ENCODE measurements at regions not wholly inside any gene's neighbourhood (a gene's known extent, or its start where the extent isn't known, plus 50 kb on each side); places are given as distances from the start of the nearest gene placed in this dataset.

- ChIA-PET POLR2A (interaction anchor here in 1 of 2 donors (0.6 kb wide), 1 partner anchor 1281 kb away, joined by 4 read pairs; no protein-coding TSS in a partner anchor), CTCF (no interaction called here)
- no peak overlapping the region for H3K27ac ChIP-seq (ENCODE audit: low read length)
- H3K36me3 ChIP-seq (ENCODE audit: control insufficient read depth in 2 of 2, extremely low read depth in 1 of 2, insufficient read depth in 1 of 2, low read length in 1 of 2): no peaks in the 10 kb centered on the region
- WGBS (ENCODE audit: insufficient coverage): no CpG with 5 or more reads among the region's 1 CpG
- ATAC-seq (replicated peaks in 1 of 4): no peak
- no peak overlapping the region for H3K4me3 Mint-ChIP-seq
- no peak for DNase-seq
- H3K27me3 ChIP-seq (replicated peaks in 1 of 2; ENCODE audit: control insufficient read depth in 2 of 2, extremely low read depth in 1 of 2, insufficient read depth in 2 of 2, low read length in 1 of 2): no peaks in the 10 kb centered on the region
- H3K9me3 Mint-ChIP-seq: no peaks in the 10 kb centered on the region
- H3K27ac Mint-ChIP-seq: no peak overlapping the region
- no peaks in the 10 kb centered on the region for H3K4me1 ChIP-seq (ENCODE audit: control insufficient read depth in 1 of 2, extremely low read depth in 1 of 2, insufficient read depth in 2 of 2, low read length in 2 of 2)
- no peaks in the 10 kb centered on the region for H3K36me3 Mint-ChIP-seq
- H3K9me3 ChIP-seq: no peaks in the 10 kb centered on the region
- peaks cover 0 to 9% (median 0%) of the 10 kb centered on the region in 3 donors for H3K4me1 Mint-ChIP-seq
- peaks cover 3 to 4% of the 10 kb centered on the region in 2 donors for H3K27me3 Mint-ChIP-seq
- H3K4me3 ChIP-seq (ENCODE audit: control insufficient read depth in 1 of 2, extremely low read depth in 1 of 2, low read length in 1 of 2): no peak overlapping the region
Measured at GRCh38 chr1:198444792-198445191, 95.7 kb downstream of the ATP6V1G3 start.

- POLR2A ChIA-PET: interaction anchor here in 1 of 2 donors (0.6 kb wide), 1 partner anchor 91 kb away, joined by 3 read pairs; no protein-coding TSS in a partner anchor
- no peaks in the 10 kb centered on the region for H3K9me3 Mint-ChIP-seq
- H3K9me3 ChIP-seq: no peaks in the 10 kb centered on the region
- CTCF ChIA-PET: no interaction called here
- no peaks in the 10 kb centered on the region for H3K4me1 ChIP-seq (ENCODE audit: control insufficient read depth in 1 of 2, extremely low read depth in 1 of 2, insufficient read depth in 2 of 2, low read length in 2 of 2)
- no peaks in the 10 kb centered on the region for H3K36me3 ChIP-seq (ENCODE audit: control insufficient read depth in 2 of 2, extremely low read depth in 1 of 2, insufficient read depth in 1 of 2, low read length in 1 of 2)
- H3K27me3 ChIP-seq (replicated peaks in 1 of 2; ENCODE audit: control insufficient read depth in 2 of 2, extremely low read depth in 1 of 2, insufficient read depth in 2 of 2, low read length in 1 of 2): no peaks in the 10 kb centered on the region
- no peak overlapping the region for H3K4me3 ChIP-seq (ENCODE audit: control insufficient read depth in 1 of 2, extremely low read depth in 1 of 2, low read length in 1 of 2)
- H3K4me1 Mint-ChIP-seq: peaks cover 0 to 4% (median 0%) of the 10 kb centered on the region in 3 donors
- H3K27me3 Mint-ChIP-seq: peaks cover 3 to 4% of the 10 kb centered on the region in 2 donors
- H3K27ac ChIP-seq (ENCODE audit: low read length): no peak overlapping the region
- WGBS (ENCODE audit: insufficient coverage): 100% methylated on average over 2 of the region's 5 CpGs
- ATAC-seq (replicated peaks in 1 of 4) (no peak), DNase-seq (no peak)
- no peak overlapping the region for H3K27ac Mint-ChIP-seq
- no peaks in the 10 kb centered on the region for H3K36me3 Mint-ChIP-seq
- H3K4me3 Mint-ChIP-seq: no peak overlapping the region
Measured at GRCh38 chr1:198443365-198444233, 96.9 kb downstream of the ATP6V1G3 start.

GRCh38 chr1:198440842-198441241, 99.6 kb downstream of the ATP6V1G3 start:
- POLR2A ChIA-PET: no interaction called here
- no peak for DNase-seq
- WGBS (ENCODE audit: insufficient coverage): 82% methylated on average over 3 of the region's 6 CpGs
- CTCF ChIA-PET: no interaction called here
- Histone ChIP-seq H3K27ac (ENCODE audit: low read length) (no peak overlapping the region), H3K4me3 (ENCODE audit: control insufficient read depth in 1 of 2, extremely low read depth in 1 of 2, low read length in 1 of 2) (no peak overlapping the region), H3K9me3 (no peaks in the 10 kb centered on the region), H3K36me3 (ENCODE audit: control insufficient read depth in 2 of 2, extremely low read depth in 1 of 2, insufficient read depth in 1 of 2, low read length in 1 of 2) (no peaks in the 10 kb centered on the region), H3K4me1 (ENCODE audit: control insufficient read depth in 1 of 2, extremely low read depth in 1 of 2, insufficient read depth in 2 of 2, low read length in 2 of 2) (no peaks in the 10 kb centered on the region), H3K27me3 (replicated peaks in 1 of 2; ENCODE audit: control insufficient read depth in 2 of 2, extremely low read depth in 1 of 2, insufficient read depth in 2 of 2, low read length in 1 of 2) (no peaks in the 10 kb centered on the region)
- Mint-ChIP-seq H3K27me3 (peaks cover 2 to 4% of the 10 kb centered on the region in 2 donors), H3K4me1 (no peaks in the 10 kb centered on the region), H3K36me3 (no peaks in the 10 kb centered on the region), H3K4me3 (no peak overlapping the region), H3K27ac (no peak overlapping the region), H3K9me3 (no peaks in the 10 kb centered on the region)
- no peak for ATAC-seq (replicated peaks in 1 of 4)

- no peaks in the 10 kb centered on the region for H3K27me3 Mint-ChIP-seq
- no peak for DNase-seq
- ChIA-PET POLR2A (no interaction called here), CTCF (no interaction called here)
- no peaks in the 10 kb centered on the region for H3K36me3 Mint-ChIP-seq
- Histone ChIP-seq H3K27ac (ENCODE audit: low read length) (no peak overlapping the region), H3K9me3 (no peaks in the 10 kb centered on the region), H3K36me3 (ENCODE audit: control insufficient read depth in 2 of 2, extremely low read depth in 1 of 2, insufficient read depth in 1 of 2, low read length in 1 of 2) (no peaks in the 10 kb centered on the region), H3K27me3 (replicated peaks in 1 of 2; ENCODE audit: control insufficient read depth in 2 of 2, extremely low read depth in 1 of 2, insufficient read depth in 2 of 2, low read length in 1 of 2) (no peaks in the 10 kb centered on the region), H3K4me1 (ENCODE audit: control insufficient read depth in 1 of 2, extremely low read depth in 1 of 2, insufficient read depth in 2 of 2, low read length in 2 of 2) (no peaks in the 10 kb centered on the region), H3K4me3 (ENCODE audit: control insufficient read depth in 1 of 2, extremely low read depth in 1 of 2, low read length in 1 of 2) (no peak overlapping the region)
- H3K4me3 Mint-ChIP-seq: no peak overlapping the region
- WGBS (ENCODE audit: insufficient coverage): no CpG with 5 or more reads among the region's 2 CpGs
- no peaks in the 10 kb centered on the region for H3K4me1 Mint-ChIP-seq
- H3K9me3 Mint-ChIP-seq: peaks cover 0 to 6% (median 0%) of the 10 kb centered on the region in 3 donors
- no peak overlapping the region for H3K27ac Mint-ChIP-seq
- ATAC-seq (replicated peaks in 1 of 4): no peak
Measured at GRCh38 chr1:198437332-198437731, 103.1 kb downstream of the ATP6V1G3 start.

GRCh38 chr1:198436276-198436675, 104.2 kb downstream of the ATP6V1G3 start:
- H3K27me3 Mint-ChIP-seq: no peaks in the 10 kb centered on the region
- H3K27ac Mint-ChIP-seq: no peak overlapping the region
- no peaks in the 10 kb centered on the region for H3K9me3 ChIP-seq
- H3K27me3 ChIP-seq (replicated peaks in 1 of 2; ENCODE audit: control insufficient read depth in 2 of 2, extremely low read depth in 1 of 2, insufficient read depth in 2 of 2, low read length in 1 of 2): no peaks in the 10 kb centered on the region
- H3K4me3 Mint-ChIP-seq: no peak overlapping the region
- no peak for DNase-seq
- no peaks in the 10 kb centered on the region for H3K36me3 ChIP-seq (ENCODE audit: control insufficient read depth in 2 of 2, extremely low read depth in 1 of 2, insufficient read depth in 1 of 2, low read length in 1 of 2)
- no peaks in the 10 kb centered on the region for H3K4me1 Mint-ChIP-seq
- ATAC-seq (replicated peaks in 1 of 4): no peak
- H3K4me1 ChIP-seq (ENCODE audit: control insufficient read depth in 1 of 2, extremely low read depth in 1 of 2, insufficient read depth in 2 of 2, low read length in 2 of 2): no peaks in the 10 kb centered on the region
- POLR2A ChIA-PET: no interaction called here
- CTCF ChIA-PET: interaction anchor here in 1 of 2 donors (0.7 kb wide), 1 partner anchor 466 kb away, joined by 3 read pairs; no protein-coding TSS in a partner anchor
- no peaks in the 10 kb centered on the region for H3K36me3 Mint-ChIP-seq
- H3K27ac ChIP-seq (ENCODE audit: low read length): no peak overlapping the region
- H3K9me3 Mint-ChIP-seq: peaks cover 5 to 14% (median 5%) of the 10 kb centered on the region in 3 donors
- H3K4me3 ChIP-seq (ENCODE audit: control insufficient read depth in 1 of 2, extremely low read depth in 1 of 2, low read length in 1 of 2): no peak overlapping the region

- no peak for ATAC-seq (replicated peaks in 1 of 4)
- H3K36me3 Mint-ChIP-seq: no peaks in the 10 kb centered on the region
- CTCF ChIA-PET: interaction anchor here in 1 of 2 donors (0.8 kb wide), 1 partner anchor 78 kb away, joined by 3 read pairs; no protein-coding TSS in a partner anchor
Measured at GRCh38 chr1:198435056-198435455, 105.4 kb downstream of the ATP6V1G3 start.

More at GRCh38 chr1:198435056-198435455, 105.4 kb downstream of the ATP6V1G3 start:
- Mint-ChIP-seq H3K4me3 (no peak overlapping the region), H3K9me3 (peaks cover 5 to 14% (median 5%) of the 10 kb centered on the region in 3 donors), H3K4me1 (no peaks in the 10 kb centered on the region), H3K27ac (no peak overlapping the region), H3K27me3 (no peaks in the 10 kb centered on the region)
- no peaks in the 10 kb centered on the region for H3K9me3 ChIP-seq
- H3K27ac ChIP-seq (ENCODE audit: low read length): no peak overlapping the region
- no peak overlapping the region for H3K4me3 ChIP-seq (ENCODE audit: control insufficient read depth in 1 of 2, extremely low read depth in 1 of 2, low read length in 1 of 2)
- no peaks in the 10 kb centered on the region for H3K27me3 ChIP-seq (replicated peaks in 1 of 2; ENCODE audit: control insufficient read depth in 2 of 2, extremely low read depth in 1 of 2, insufficient read depth in 2 of 2, low read length in 1 of 2)
- H3K4me1 ChIP-seq (ENCODE audit: control insufficient read depth in 1 of 2, extremely low read depth in 1 of 2, insufficient read depth in 2 of 2, low read length in 2 of 2): no peaks in the 10 kb centered on the region
- no peaks in the 10 kb centered on the region for H3K36me3 ChIP-seq (ENCODE audit: control insufficient read depth in 2 of 2, extremely low read depth in 1 of 2, insufficient read depth in 1 of 2, low read length in 1 of 2)
- POLR2A ChIA-PET: no interaction called here
- no peak for DNase-seq
